ENCODE measurements at regions not wholly inside any gene's neighbourhood (a gene's known extent, or its start where the extent isn't known, plus 50 kb on each side); places are given as distances from the start of the nearest gene placed in this dataset.

DNA sequence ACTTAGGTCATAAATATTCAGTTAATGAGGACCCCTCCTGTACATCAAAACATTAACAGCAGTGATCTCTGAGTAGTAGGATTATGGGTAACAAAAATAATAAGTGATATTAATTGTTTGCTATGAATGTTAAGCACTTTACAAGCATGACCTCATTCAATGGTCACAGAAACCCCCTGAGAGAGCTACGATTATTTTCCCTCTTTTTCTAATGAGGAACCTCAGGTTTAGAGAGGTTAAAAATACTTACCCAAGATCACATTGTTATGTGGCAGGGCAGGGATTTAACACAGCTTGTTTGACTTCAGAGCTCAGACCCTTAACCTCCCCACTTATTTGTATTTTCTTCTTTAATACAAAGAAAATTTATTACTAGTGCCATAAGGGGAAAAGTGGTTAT, 228.2 kb downstream of the TBL1XR1 start:
- no peak for DNase-seq

DNA sequence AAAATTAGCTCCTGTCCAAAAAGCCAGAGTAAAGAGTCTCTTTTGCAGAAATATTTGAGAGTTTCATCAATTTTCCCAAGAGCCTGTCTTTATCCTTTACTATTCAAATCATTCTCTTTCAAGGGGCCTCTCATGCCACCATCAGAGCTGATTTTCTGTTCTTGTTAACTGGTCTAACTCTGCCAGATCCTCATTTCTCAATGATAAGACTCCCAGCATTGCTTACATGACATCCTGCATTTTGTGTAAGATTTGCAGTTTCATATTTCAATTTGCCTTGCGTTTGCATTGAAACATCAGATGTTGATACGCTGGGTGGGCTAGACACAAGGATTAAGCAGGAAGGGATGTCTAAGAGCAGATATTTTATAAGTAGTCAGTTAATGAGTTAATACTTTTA, 228.7 kb downstream of the TBL1XR1 start:
- DNase-seq: no peak

DNA sequence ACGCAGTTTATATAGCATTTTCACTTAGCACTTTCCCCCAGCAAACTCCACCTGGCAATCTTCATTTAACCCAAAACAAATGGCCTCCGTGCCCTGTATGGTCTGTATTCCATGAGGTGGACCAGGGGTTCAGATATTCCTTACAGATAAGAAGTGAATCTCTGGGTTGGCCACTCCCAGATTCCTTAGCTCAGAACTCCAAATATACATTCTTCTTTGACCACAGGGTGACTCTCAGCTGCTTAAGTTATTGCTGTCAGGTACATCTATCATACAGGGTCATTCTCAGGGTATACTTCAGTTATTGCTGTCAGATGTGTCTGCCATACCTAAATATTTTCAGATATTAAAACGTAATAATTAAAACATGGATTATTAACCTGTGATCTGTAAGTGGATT, 229.8 kb downstream of the TBL1XR1 start:
- peak; percentile 69 for DNase-seq

DNA sequence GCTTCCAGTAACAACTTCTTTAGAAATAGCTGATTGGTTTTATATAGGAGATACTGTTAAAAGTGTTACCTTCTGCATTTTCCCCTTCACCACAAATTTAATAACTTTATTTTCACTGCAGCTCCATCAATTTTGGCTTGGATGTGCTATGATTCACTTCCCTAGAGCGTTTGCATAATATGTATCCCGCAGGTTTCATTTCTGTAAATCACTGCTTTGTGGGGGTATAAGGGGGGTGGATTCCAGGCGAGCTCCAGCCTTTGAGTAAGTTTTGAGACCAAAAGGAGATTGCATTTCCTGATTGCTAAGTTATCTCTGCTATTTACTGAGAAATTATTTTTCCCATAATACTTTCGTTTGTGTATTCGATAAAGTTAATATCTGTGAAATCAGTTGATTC, 232.6 kb downstream of the TBL1XR1 start:
- peak; percentile 29 for DNase-seq

DNA sequence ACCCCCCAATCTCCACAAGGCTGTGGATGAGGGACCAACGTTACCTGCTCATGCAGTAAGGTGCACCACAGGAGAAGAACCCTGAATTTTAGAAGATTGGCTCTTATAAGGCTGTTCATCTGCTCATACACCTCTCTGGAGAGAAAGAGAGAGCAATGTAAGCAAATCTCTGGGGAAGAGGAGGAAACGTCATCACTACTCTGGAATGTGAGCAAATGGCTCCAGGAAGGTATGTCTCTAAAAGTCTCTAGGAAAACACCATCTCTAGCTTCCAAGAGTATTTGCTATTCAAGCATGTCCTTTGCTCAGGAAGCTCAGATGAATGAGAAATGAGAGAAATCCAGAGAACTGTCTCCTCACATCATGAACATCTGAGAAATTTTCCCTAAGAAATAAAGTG, 235.4 kb downstream of the TBL1XR1 start:
- DNase-seq: peak; percentile 73

DNA sequence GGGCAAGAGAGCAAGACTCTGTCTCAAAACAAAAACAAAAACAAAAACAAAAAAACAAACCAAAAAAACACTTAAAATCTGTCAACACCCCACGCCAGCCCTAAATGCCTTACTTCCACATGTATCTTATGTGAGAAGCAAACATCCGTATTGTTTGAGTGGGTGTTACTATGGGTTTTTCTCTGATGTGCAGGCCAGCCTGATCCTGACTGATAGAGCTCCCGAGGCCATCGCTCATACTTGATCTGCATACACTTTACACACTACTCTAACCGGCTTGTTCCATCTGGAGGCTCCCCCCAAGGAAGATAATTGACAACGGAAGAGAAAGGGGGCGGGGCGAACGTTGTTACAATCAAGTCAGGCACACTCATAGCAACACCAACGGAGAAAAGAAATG, 237.4 kb downstream of the TBL1XR1 start:
- no peak for DNase-seq

DNA sequence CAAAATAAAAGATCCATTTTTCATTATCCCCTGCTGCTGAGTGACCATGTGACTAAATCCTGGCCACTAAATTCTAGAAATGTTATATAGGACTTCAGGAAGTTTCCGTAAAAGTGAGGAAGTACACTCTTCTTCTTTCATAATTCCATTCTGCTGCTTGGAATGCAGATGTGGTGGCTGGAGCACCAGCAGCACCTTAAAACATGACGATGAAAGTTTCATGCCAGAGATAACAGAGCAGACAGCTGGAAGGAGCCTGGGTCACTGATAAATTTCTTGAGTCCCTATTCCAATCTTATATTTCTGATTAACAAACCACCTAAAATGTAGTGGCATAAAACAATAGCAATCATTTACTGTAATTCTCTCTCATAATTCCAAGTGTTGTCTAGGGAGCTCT, 238.7 kb downstream of the TBL1XR1 start:
- DNase-seq: no peak

DNA sequence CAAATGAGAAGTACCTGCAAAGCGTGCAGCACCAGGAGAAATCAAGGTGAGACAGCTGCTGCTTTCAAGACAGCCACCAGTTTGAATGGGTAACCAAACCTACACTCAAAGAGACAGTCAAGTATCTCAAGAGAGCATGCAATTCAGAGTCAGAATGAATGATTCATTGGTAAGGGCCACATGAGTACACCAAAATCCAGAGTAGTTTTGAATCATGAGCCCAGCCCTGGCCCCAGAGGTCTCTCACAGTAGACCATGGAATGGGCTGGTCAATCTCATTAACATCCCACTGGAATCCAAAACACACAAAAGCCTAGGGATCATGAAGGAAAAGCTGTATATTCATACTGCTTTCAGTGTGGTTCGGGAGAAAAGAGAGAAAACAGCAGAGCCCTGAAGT, 242.8 kb downstream of the TBL1XR1 start:
- no peak for DNase-seq

DNA sequence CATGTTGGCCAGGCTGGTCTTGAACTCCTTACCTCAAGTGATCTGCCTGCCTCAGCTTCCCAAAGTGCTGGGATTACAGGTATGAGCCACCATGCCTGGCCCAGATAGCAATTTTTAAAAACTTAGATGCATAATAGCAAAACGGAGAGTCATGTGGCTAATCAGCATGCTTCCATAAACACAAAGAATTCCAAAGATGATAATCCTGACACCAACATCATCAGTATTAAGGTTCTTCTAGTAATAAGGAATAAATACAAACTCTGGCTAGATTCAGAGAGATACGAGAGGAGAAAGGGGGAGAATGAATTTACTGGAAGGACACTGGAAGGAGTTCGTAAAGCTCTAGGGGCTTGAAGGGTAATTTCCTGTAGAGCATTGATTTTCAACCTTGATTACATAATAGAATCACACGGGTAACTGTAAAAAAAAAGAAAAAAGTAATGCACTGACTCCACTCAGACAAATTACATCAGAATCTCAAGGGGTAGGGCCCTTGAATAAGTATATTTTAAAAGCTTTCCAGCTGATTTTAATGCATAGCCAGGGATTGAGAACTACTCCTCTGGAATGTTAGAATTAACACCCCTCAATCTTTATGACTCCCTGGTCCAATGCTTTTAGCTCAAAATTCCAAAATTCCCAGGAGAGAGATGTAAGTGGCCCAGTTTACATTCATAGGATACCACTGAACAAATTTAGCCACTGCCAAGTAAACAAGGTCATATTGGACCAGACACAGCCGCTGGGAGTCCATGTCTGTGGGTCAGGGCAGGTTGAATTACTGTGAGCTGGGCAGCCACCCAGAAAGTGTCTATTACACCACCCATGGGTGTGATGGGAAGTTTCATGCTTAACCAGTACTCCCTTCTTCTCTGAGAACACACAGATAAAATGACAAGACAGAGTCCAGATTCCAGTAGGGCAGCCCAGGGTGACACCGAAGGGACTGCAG, 243.9 kb downstream of the TBL1XR1 start:
- DNase-seq: peak; percentile 72

DNA sequence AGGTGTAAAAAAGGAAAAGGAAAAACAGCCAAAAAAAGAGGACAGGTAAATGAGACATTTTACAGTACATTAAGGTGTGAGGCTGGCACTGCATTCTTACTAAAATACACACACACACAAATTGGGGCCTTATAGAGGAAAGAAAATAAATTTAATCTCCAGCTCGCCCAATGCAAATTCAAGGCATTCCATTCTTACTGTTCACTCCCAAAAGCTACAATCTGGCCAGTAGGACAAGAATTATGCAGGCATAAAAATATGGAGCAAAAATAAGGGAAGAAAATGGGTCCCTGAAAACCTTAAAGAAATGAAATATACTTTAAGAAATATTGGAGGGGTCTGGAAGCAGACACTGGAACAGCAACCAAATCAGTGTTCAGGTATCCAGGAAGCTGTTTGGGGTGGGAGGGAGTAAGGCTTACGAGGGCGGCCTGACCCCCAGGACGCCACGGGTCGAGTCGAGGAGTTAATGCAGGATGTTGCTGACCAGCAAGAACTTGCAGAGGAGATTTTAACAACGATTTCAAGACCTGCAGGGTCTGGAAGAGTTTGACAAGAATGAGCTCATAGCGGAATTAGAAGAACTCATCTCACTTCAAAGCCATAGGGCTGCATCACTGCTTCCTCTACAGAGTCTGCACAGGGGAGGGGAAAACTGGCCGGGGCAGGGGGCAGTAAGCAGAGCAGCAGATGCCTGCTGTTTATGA, 245.5 kb downstream of the TBL1XR1 start:
- no peak for DNase-seq

DNA sequence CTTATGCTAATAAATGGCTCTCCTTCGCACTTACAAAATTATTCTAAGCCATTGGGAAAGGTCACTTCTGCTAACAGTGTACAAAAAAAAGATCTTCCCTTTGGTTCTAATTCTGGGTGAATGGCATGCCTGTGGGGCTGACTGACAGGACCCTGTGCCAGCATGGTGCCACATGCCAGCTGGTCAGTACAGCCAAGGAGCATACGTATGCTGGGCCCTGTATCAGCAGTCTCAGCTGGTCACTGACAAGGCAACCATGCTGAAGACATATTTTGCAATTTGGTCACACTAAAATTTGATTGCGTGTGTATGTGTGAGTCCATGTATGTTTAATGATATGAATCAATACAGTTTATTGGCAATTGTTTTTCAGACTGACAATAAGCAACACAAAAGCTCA, 246.1 kb downstream of the TBL1XR1 start:
- DNase-seq: no peak

DNA sequence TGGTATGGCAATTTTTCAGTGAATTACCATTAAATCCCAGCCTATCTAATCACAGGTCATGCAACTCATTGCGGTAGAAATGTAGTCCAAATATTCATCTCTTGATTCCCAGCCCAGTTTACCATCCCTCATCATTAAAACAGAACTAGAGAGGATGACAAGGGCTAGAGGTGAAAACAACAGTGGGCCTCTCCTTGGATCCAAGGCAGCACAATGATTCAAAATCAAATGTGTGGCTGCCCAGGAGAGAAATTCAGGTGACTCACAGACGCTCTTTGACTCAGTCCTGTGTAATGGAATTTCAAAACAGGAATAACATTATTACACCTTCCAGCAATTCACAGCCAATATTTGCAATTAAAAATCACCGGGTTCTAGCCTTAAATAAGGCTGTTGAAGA, 246.5 kb downstream of the TBL1XR1 start:
- DNase-seq: peak; percentile 76

DNA sequence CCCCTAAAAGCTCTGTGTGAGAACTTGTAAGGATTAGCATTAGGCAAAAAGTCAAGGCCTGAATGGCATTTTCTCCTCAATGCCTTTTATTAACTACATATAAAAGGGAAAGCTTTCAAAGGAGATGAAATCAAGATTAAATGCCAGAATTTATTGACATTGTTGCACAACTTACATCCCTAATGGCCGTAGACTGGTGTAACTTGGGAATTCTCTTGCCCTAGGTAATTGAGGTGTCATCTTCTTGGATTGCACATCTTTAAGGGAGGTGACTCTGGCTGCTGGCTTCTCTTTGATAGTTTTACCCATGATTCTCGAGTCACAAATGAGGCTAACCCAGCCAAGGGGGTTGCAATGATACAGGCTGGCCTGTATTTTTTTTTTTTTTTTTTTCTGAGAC, 249.1 kb downstream of the TBL1XR1 start:
- no peak for DNase-seq

DNA sequence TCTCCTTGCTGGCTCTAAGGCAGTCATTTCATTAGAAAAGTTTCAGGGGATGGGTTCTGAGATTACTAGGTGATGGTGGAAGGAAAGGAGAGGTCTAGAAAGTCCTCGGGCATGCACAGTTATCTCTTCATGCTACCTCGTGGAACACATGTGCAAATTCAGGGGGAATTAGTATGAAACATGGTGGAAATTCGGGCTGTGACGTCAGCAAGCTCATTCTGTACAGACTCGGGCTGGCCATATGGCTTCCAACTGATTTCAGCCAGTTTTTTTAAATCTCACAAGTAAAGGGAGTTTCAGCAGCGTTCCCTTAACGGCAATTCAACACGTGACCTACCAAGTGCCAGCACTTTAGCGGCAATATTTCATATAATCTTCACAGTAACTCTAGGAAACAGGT, 251.1 kb downstream of the TBL1XR1 start:
- no peak for DNase-seq

DNA sequence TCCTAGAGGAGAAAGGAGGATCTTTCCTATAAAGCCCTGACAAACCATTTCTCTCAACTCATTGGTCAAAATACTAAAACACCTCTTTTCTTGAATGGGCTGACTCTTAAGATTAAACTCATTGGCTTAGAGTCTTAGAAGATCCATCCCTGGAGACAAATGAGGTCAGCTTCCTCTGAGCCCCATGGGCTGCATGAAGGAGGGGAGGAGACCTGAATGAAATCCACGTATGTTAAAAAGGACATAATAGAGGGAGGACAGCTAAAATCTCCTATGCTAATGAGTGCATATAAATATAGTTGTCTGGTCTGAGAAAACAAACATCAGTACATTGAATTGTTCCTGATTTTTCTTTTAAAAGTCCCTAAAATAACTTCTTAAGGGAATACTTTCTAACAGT, 255.0 kb downstream of the TBL1XR1 start:
- DNase-seq: no peak

DNA sequence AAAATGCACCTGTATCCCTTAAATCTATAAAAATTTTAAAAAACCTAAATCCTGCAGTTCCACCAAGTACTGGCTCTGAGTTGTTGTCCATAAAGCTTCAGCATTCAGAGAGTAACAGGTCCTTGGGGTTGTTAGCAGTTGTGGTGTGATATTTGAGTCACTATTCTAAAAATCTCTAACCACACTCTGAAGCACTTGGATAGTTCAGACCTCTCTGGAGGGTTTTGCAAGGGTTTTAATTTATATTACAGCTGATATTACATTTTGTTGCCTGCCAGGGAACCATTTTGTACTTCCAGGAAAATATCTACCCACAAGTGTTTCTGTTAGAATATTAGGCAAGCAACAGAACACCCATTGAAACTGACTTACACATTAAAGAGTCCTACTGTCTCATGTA, 255.6 kb downstream of the TBL1XR1 start:
- DNase-seq: no peak

DNA sequence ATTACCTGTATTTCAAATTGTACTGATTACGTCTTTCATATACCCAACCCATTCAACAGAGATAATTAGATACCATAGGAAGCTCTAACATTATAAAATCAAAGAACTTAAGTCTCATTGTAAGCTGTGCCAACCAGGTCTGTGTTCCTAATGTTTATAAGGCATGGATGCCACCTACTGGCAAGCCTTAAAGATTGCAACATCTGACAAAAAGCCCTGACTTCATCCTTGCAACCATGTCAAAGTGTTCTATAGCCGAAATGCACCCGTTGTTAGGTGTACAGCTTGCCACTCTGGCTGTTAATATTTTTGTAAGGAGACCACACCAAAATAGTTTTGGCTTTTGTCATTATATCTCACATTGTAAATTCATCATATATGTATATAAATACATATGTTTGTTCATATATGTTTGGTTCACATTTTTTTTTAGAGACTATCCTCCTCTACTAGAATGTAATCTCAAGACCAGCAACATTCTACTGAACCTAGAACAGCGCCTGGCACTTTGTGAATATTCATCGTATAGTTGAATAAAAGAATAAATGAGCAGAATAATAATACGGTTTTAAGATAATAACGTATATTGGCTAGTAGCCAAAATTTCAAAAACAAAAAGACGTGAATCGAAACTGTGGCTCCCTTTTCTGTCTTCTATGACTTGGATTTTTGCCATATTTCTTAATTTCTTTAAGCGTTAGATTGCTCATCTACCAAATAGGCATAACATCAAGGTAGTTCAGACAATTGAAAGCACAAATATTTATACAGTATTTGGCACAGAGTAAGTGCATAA, 258.1 kb downstream of the TBL1XR1 start:
- DNase-seq: peak; percentile 78

DNA sequence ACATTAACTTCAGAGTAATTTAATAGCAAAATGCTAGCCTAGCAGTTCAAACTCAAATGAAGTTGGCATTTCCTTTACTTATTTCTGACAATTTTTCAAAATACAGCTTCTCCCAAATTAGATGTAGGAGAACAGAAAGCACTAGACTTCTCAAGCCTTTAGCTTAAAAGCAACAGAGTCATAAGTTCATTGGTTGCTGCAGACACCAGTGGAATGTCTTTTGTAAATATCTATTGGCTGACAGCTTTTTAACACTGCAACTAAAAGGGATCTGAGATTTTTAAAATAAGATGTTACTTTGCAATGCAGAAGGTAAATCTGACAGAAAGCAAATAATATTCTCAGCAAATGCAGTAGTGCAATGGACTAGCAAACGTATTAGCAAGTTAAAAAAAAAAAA, 259.3 kb downstream of the TBL1XR1 start:
- no peak for DNase-seq

DNA sequence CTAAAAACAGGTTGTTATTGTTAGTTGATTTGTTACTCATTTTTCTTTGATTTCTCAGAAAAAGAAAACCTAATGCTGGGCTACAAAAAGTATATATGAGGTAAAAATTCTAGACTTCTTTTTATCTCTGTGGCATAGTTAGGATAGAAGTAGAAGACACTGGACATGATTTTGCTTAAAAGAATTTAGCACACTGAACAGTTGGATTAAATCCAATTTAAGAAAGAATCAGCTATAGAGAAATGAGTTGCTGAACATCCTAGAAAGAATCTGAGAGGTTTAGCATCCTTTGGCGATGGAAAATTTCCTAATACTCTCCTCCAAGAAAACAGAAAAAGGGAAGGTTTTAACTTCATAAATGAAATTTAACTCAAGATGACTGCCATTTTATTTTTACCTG, 259.7 kb downstream of the TBL1XR1 start:
- DNase-seq: peak; percentile 69

DNA sequence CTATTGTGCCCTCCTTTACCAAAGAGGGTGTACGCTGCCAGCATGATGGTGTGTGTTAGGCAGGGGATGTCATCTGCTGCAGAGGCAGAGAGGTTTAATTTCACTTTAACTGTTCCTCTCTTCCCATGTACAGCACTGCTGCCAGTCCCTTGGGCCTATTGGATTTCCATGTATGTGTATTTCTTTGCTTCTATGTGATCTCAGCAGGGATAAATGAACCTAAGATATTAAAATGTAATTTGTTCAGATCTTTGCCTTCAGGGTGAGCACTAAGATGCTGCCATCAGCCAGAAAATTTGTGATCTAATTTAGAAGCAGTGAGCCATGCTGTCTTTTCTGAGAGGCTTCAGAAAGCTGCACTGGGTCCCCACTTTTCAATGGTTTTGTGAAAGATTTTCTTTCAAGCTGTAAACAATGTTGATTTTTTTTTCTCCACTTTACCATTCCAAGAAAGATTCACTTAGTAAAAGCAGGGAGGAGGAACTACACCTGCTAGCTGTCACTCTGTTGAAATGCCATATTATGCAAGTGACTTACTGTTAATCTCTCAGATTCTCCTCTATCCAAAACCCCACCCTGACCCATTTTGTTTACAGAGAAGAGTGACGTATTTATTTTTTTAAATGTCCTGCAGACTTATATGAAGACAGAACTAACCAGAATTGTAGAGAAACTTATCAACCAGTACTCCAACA, 261.9 kb downstream of the TBL1XR1 start:
- no peak for DNase-seq

DNA sequence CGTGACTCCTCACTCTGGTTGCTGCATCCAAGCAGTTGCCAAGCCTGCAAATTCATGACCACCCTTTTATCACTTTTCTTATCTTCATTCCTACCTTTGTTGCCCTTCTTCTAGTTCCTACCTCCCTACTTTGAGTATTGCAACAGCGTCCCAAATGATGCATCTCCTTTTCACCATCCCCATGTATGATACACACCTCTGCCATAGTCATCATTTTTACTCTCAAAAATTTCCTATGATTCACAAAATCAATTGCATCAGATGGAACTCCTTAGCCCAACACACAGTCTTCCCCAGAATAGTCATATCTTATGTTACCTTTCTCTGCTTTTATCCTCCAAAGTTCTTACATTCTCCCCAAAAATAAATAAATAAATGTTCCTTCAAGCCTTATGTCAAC, 262.6 kb downstream of the TBL1XR1 start:
- DNase-seq: no peak

DNA sequence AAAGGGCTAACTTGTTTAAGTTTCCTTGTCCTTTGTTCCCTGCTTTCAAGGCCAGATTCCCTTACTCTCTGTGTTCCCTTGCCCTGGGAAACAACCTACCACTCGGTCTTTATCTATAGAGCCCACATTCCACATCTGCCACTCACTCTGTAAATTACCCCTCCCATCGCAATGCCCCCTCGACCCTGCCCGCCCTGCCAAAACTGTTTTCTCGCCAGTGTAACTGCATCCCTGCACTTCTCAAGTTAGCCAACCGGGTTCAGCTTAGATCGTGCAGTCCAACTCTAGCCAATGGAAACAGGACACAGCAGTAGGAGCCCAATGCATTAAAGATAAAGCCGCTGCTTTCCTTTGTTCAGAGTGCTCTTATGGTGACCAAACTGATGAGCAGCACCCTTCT, 263.6 kb downstream of the TBL1XR1 start:
- DNase-seq: no peak

DNA sequence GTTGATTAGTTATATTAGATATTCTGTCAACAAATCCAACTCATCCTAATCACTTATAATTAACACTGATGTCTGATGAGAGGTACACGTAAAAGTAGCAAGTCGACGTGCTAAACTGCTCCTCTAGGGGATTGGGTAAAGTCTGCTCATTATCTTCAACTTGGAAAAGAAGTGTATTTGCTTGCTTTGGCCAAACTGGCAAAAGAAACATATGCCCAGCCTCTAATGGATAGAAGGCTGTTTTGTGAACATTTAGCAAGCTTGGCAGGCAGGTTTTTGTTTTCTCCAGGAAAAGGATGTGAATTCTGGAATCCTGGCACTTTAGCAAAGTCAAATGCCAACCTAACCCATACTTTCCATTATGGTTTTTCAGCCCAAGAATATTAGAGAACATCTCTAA, 264.8 kb downstream of the TBL1XR1 start:
- no peak for DNase-seq
